Neural cell (in vitro differentiated cells): ENCODE measurements at regions not wholly inside any gene's neighbourhood (a gene's known extent, or its start where the extent isn't known, plus 50 kb on each side); places are given as distances from the start of the nearest gene placed in this dataset.

Experiments used
- H2AFZ ChIP-seq: fragments of 200-600, 300-800 bp; sonication (generic), shearing (Covaris generic); 2 replicates; pipeline ENCODE4 v1.6.0; 2014; ENCODE audit warnings: low read depth, mild to moderate bottlenecking, antibody characterized with exemption, low read length, moderate library complexity
- H3F3A ChIP-seq: fragments of 200-600 bp; shearing (Covaris generic); 2 replicates; pipeline ENCODE4 v1.6.1; 2016; ENCODE audit warnings: mild to moderate bottlenecking, moderate library complexity, mixed read lengths, antibody characterized with exemption, low read length; ENCODE audit not compliant: insufficient read depth, poor library complexity, severe bottlenecking
- H3K27ac ChIP-seq: fragments of 200-600, 300-800 bp; sonication (generic), shearing (Covaris generic); 2 replicates; pipeline ENCODE4 v1.5.1; 2014; ENCODE audit warnings: mild to moderate bottlenecking, low read length, moderate library complexity
- H3K27me3 ChIP-seq: fragments of 300-800, 200-600 bp; sonication (generic), shearing (Covaris generic); 2 replicates; pipeline ENCODE4 v1.6.0; 2014; ENCODE audit warnings: mild to moderate bottlenecking, low read depth, low read length, moderate library complexity; ENCODE audit not compliant: insufficient read depth
- H3K36me3 ChIP-seq: fragments of 300-800, 200-600 bp; sonication (generic), shearing (Covaris generic); 2 replicates; pipeline ENCODE4 v1.5.1; 2014; ENCODE audit warnings: mild to moderate bottlenecking, antibody characterized with exemption, low read length, moderate library complexity; ENCODE audit not compliant: insufficient read depth
- H3K4me2 ChIP-seq: fragments of 300-800, 200-600 bp; sonication (generic), shearing (Covaris generic); 2 replicates; pipeline ENCODE4 v1.6.0; 2014; ENCODE audit warnings: mild to moderate bottlenecking, low read length
- H3K4me3 ChIP-seq: fragments of 300-800, 200-600 bp; sonication (generic), shearing (Covaris generic); 2 replicates; pipeline ENCODE4 v1.5.1; 2014; ENCODE audit warnings: mild to moderate bottlenecking, low read length, moderate library complexity
- H3K79me2 ChIP-seq: fragments of 200-600 bp; shearing (Covaris generic); replicated peaks from 2 replicates; pipeline ENCODE4 v1.6.0; 2014; ENCODE audit warnings: mild to moderate bottlenecking, low read length, moderate library complexity; ENCODE audit not compliant: insufficient read depth
- H3K9ac ChIP-seq: fragments of 300-800, 200-600 bp; sonication (generic), shearing (Covaris generic); 2 replicates; pipeline ENCODE4 v1.6.1; 2016; ENCODE audit warnings: mild to moderate bottlenecking, low read length, mixed read lengths
- H3K9me2 ChIP-seq: fragments of 200-600 bp; shearing (Covaris generic); 2 replicates; pipeline ENCODE4 v1.6.1; 2016; ENCODE audit warnings: mild to moderate bottlenecking, low read length, mixed read lengths; ENCODE audit not compliant: insufficient read depth
- H3K9me3 ChIP-seq: fragments of 200-600, 300-800 bp; sonication (generic), shearing (Covaris generic); 2 replicates; pipeline ENCODE4 v1.6.1; 2016; ENCODE audit warnings: mild to moderate bottlenecking, mixed run types, low read length, moderate library complexity, mixed read lengths
- H4K20me1 ChIP-seq: fragments of 200-600 bp; shearing (Covaris generic); 2 replicates; pipeline ENCODE4 v1.6.1; 2016; ENCODE audit warnings: mild to moderate bottlenecking, mixed run types; ENCODE audit not compliant: insufficient read depth
- CTCF ChIP-seq: fragments of 450-650 bp; IDR thresholded peaks from 2 replicates; pipeline ENCODE4 v1.5.1; 2014; ENCODE audit warnings: antibody characterized with exemption, mild to moderate bottlenecking, moderate library complexity; ENCODE audit not compliant: poor library complexity, severe bottlenecking
- EP300 ChIP-seq: fragments of 450-650 bp; conservative IDR thresholded peaks from 2 replicates; pipeline ENCODE4 v1.6.1; 2014; ENCODE audit warnings: antibody characterized with exemption, mild to moderate bottlenecking, moderate library complexity; ENCODE audit not compliant: poor library complexity, severe bottlenecking
- MXI1 ChIP-seq: fragments of 450-650 bp; conservative IDR thresholded peaks from 2 replicates; pipeline ENCODE4 v1.6.1; 2014; ENCODE audit warnings: antibody characterized with exemption, mild to moderate bottlenecking; ENCODE audit not compliant: poor library complexity, severe bottlenecking
- POLR2AphosphoS5 ChIP-seq: IDR thresholded peaks from 2 replicates; pipeline ENCODE4 v1.6.1; 2012
- RAD21 ChIP-seq: fragments of 450-650 bp; conservative IDR thresholded peaks from 2 replicates; pipeline ENCODE4 v1.6.1; 2014; ENCODE audit warnings: antibody characterized with exemption, mild to moderate bottlenecking, moderate library complexity
- SMC3 ChIP-seq: fragments of 450-650 bp; conservative IDR thresholded peaks from 2 replicates; pipeline ENCODE4 v1.6.1; 2014; ENCODE audit warnings: antibody characterized with exemption, mild to moderate bottlenecking, moderate library complexity; ENCODE audit not compliant: poor library complexity
- TAF1 ChIP-seq: IDR thresholded peaks from 2 replicates; pipeline ENCODE4 v1.6.1; 2012; ENCODE audit warnings: low read depth

- Histone ChIP-seq H3K9me2 (no peaks in the 10 kb centered on the region), H3K9ac (no peak overlapping the region), H3K4me3 (no peak overlapping the region), H3K36me3 (no peaks in the 10 kb centered on the region), H3K27me3 (no peaks in the 10 kb centered on the region), H3F3A (no peaks in the 10 kb centered on the region), H3K27ac (no peak overlapping the region), H3K79me2 (no peaks in the 10 kb centered on the region), H4K20me1 (no peaks in the 10 kb centered on the region), H2AFZ (no peak overlapping the region), H3K4me2 (no peak overlapping the region), H3K9me3 (no peaks in the 10 kb centered on the region)
- no peak for TF ChIP-seq CTCF
- TF ChIP-seq POLR2AphosphoS5 = no peak
- TF ChIP-seq MXI1 = no peak
These were observed 64.4 kb downstream of the HAPSTR1 start for GRCh38 chr16:9155871-9156270.

GRCh38 chr16:9159839-9160550 is 68.6 kb downstream of the HAPSTR1 start:
- Histone ChIP-seq H3K9me2 (no peaks in the 10 kb centered on the region), H3K4me2 (no peak overlapping the region), H3K9me3 (no peaks in the 10 kb centered on the region), H3K4me3 (no peak overlapping the region), H3F3A (no peaks in the 10 kb centered on the region), H3K27me3 (no peaks in the 10 kb centered on the region), H3K27ac (no peak overlapping the region), H3K79me2 (no peaks in the 10 kb centered on the region), H4K20me1 (no peaks in the 10 kb centered on the region), H3K36me3 (no peaks in the 10 kb centered on the region), H2AFZ (no peak overlapping the region), H3K9ac (no peak overlapping the region)
- TF ChIP-seq SMC3 (peak; percentile 85), TAF1 (no peak), RAD21 (peak; percentile 80), CTCF (peak; percentile 77)

- TF ChIP-seq EP300 (no peak), MXI1 (no peak), SMC3 (peak; percentile 16)
- Histone ChIP-seq H3K27ac (no peak overlapping the region), H3K36me3 (no peaks in the 10 kb centered on the region), H3K4me2 (no peak overlapping the region), H3K9me2 (no peaks in the 10 kb centered on the region), H3K9ac (no peak overlapping the region), H2AFZ (no peak overlapping the region), H3F3A (no peaks in the 10 kb centered on the region), H3K4me3 (no peak overlapping the region), H3K27me3 (no peaks in the 10 kb centered on the region), H3K79me2 (no peaks in the 10 kb centered on the region), H3K9me3 (no peaks in the 10 kb centered on the region), H4K20me1 (no peaks in the 10 kb centered on the region)
These were observed 69.1 kb downstream of the HAPSTR1 start for GRCh38 chr16:9160551-9160911.
